A549 (cell line): ENCODE measurements at regions not wholly inside any gene's neighbourhood (a gene's known extent, or its start where the extent isn't known, plus 50 kb on each side); places are given as distances from the start of the nearest gene placed in this dataset.

Experiments used
- ATAC-seq, 2 experiments: fragments of 200-7000 bp in 1 of 2; fragments of >200 bp in 1 of 2; cut with Nextera tagmentation in 1 of 2; cut with Tn5 transposase in 1 of 2; 3 replicates each; pipeline versions ENCODE4 v1.8.0 to v1.9.1; 2018 to 2020; ENCODE audit warnings: mild to moderate bottlenecking in 1 of 2, moderate library complexity in 1 of 2
- CTCF ChIA-PET: fragments of 300-600 bp; sonication (Branson Sonifier 250); formaldehyde crosslinking; extraction: SDS; loops from one replicate; lab custom pipeline; 2021; ENCODE audit warnings: antibody characterized with exemption, inconsistent platforms; lab: Yijun Ruan, JAX
- POLR2A ChIA-PET: fragments of 350-600 bp; formaldehyde crosslinking; extraction: SDS; loops from one replicate; lab custom pipeline; 2021; ENCODE audit warnings: antibody characterized with exemption, inconsistent platforms; lab: Yijun Ruan, JAX
- DNase-seq, 2 experiments: peaks; one replicate each; pipeline versions ENCODE4 v3.0.0 to v3.0.0-alpha.2; 2011 to 2016; ENCODE audit warnings: low read depth in 1 of 2, low spot score in 1 of 2
- FAIRE-seq: peaks from 2 replicates; lab custom pipeline; 2011; peaks lifted over from hg19 to GRCh38; lab: Jason Lieb, UNC
- H3K27ac ChIP-seq, 2 experiments: fragments of >200 bp; sonication (Bioruptor Twin); formaldehyde crosslinking; 3 replicates each; pipeline ENCODE4 v1.5.1; 2016 to 2017
- H3K4me1 ChIP-seq: fragments of >200 bp; sonication (Bioruptor Twin); formaldehyde crosslinking; 3 replicates; pipeline ENCODE4 v1.6.1; 2016
- H3K4me2 ChIP-seq: fragments of >200 bp; sonication (Bioruptor Twin); formaldehyde crosslinking; 3 replicates; pipeline ENCODE4 v1.6.1; 2016
- H3K4me3 ChIP-seq: fragments of >200 bp; sonication (Bioruptor Twin); formaldehyde crosslinking; 3 replicates; pipeline ENCODE4 v1.5.1; 2016
- H3K9me3 ChIP-seq: fragments of >200 bp; sonication (Bioruptor Twin); formaldehyde crosslinking; 3 replicates; pipeline ENCODE4 v1.6.1; 2016
- ATOH8 ChIP-seq: fragments of 250-450 bp; sonication (Bioruptor Pico); IDR thresholded peaks from 2 replicates; pipeline ENCODE4 v1.5.0; 2020; ENCODE audit warnings: low read depth, mild to moderate bottlenecking, moderate library complexity
- BCL3 ChIP-seq: fragments of >200 bp; sonication (Bioruptor Twin); formaldehyde crosslinking; IDR thresholded peaks from 3 replicates; pipeline ENCODE4 v1.6.1; 2016
- BHLHE40 ChIP-seq: IDR thresholded peaks from 2 replicates; pipeline ENCODE4 v1.6.1; 2012; ENCODE audit warnings: low read depth, low read length, inconsistent platforms
- CBX2 ChIP-seq: fragments of 200-600 bp; sonication (generic); IDR thresholded peaks from 2 replicates; pipeline ENCODE4 v1.6.1; 2016; ENCODE audit warnings: low read depth, mild to moderate bottlenecking, borderline replicate concordance
- CEBPB ChIP-seq, 2 experiments: fragments of >200 bp in 1 of 2; sonication (Bioruptor Twin) in 1 of 2; formaldehyde crosslinking in 1 of 2; IDR thresholded peaks; 2 replicates each; pipeline ENCODE4 v1.6.1; 2012 to 2016
- ELK1 ChIP-seq: fragments of 150-350 bp; IDR thresholded peaks from 2 replicates; pipeline ENCODE4 v1.6.1; 2014; ENCODE audit warnings: low read depth, mild to moderate bottlenecking, low read length
- EP300 ChIP-seq, 2 experiments: fragments of >200 bp; sonication (Bioruptor Twin); formaldehyde crosslinking; IDR thresholded peaks; 2 replicates in 1 of 2; 3 replicates in 1 of 2; pipeline ENCODE4 v1.6.1; 2016 to 2017
- FOSL2 ChIP-seq, 2 experiments: fragments of 450-650 bp in 1 of 2; fragments of >200 bp in 1 of 2; sonication (Bioruptor Twin) in 1 of 2; formaldehyde crosslinking; IDR thresholded peaks; 2 replicates each; pipeline versions ENCODE4 v1.5.0 to v1.6.1; 2016 to 2020; ENCODE audit warnings: mild to moderate bottlenecking in 1 of 2, moderate library complexity in 1 of 2
- FOXS1 ChIP-seq: fragments of 250-450 bp; sonication (Bioruptor Pico); IDR thresholded peaks from 2 replicates; pipeline ENCODE4 v1.5.0; 2020; ENCODE audit warnings: mild to moderate bottlenecking, moderate library complexity
- GATA3 ChIP-seq: IDR thresholded peaks from 2 replicates; pipeline ENCODE4 v1.6.1; 2012; ENCODE audit warnings: borderline replicate concordance
- HDAC2 ChIP-seq: fragments of 200-600 bp; sonication (generic); IDR thresholded peaks from 2 replicates; pipeline ENCODE4 v1.6.1; 2016
- HEYL ChIP-seq: fragments of 250-450 bp; sonication (Bioruptor Pico); IDR thresholded peaks from 2 replicates; pipeline ENCODE4 v1.8.0; 2021; ENCODE audit warnings: mild to moderate bottlenecking, moderate library complexity
- JUNB ChIP-seq: fragments of >200 bp; sonication (Bioruptor Twin); formaldehyde crosslinking; IDR thresholded peaks from 2 replicates; pipeline ENCODE4 v1.6.1; 2016
- KDM1A ChIP-seq: fragments of 200-600 bp; sonication (generic); IDR thresholded peaks from 2 replicates; pipeline ENCODE4 v1.6.1; 2016; ENCODE audit warnings: low read depth, mild to moderate bottlenecking
- MAFK ChIP-seq: fragments of 450-650 bp; IDR thresholded peaks from 2 replicates; pipeline ENCODE4 v1.6.1; 2014; ENCODE audit not compliant: partially characterized antibody
- MYC ChIP-seq: IDR thresholded peaks from 2 replicates; pipeline ENCODE4 v1.6.1; 2012; ENCODE audit warnings: mild to moderate bottlenecking, inconsistent platforms, low read length, improper control_type of control experiment, borderline replicate concordance
- PBX3 ChIP-seq: IDR thresholded peaks from 2 replicates; pipeline ENCODE4 v1.6.1; 2012
- PHF8 ChIP-seq: fragments of 200-600 bp; sonication (generic); IDR thresholded peaks from 2 replicates; pipeline ENCODE4 v1.6.1; 2016; ENCODE audit warnings: low read depth, mild to moderate bottlenecking, antibody characterized with exemption, moderate library complexity, borderline replicate concordance
- POLR2A ChIP-seq: IDR thresholded peaks from 2 replicates; pipeline ENCODE4 v1.6.1; 2012; ENCODE audit warnings: mild to moderate bottlenecking, low read length
- POLR2AphosphoS2 ChIP-seq: conservative IDR thresholded peaks from 2 replicates; pipeline ENCODE4 v1.6.1; 2012; ENCODE audit warnings: low read length, improper control_type of control experiment, inconsistent platforms
- RAD21 ChIP-seq, 2 experiments: fragments of >200 bp in 1 of 2; sonication (Bioruptor Twin) in 1 of 2; formaldehyde crosslinking in 1 of 2; IDR thresholded peaks in 1 of 2; conservative IDR thresholded peaks in 1 of 2; 2 replicates in 1 of 2; 3 replicates in 1 of 2; pipeline ENCODE4 v1.6.1; 2012 to 2018; ENCODE audit warnings: inconsistent platforms in 1 of 2
- RARB ChIP-seq: fragments of 250-450 bp; sonication (Bioruptor Pico); IDR thresholded peaks from 2 replicates; pipeline ENCODE4 v1.8.0; 2021; ENCODE audit warnings: mild to moderate bottlenecking, moderate library complexity
- RCOR1 ChIP-seq: fragments of 150-350 bp; IDR thresholded peaks from 2 replicates; pipeline ENCODE4 v1.6.1; 2014; ENCODE audit warnings: antibody characterized with exemption, low read length, low read depth
- REST ChIP-seq: fragments of 200-600 bp; sonication (generic); IDR thresholded peaks from 2 replicates; pipeline ENCODE4 v1.6.1; 2016; ENCODE audit warnings: antibody characterized with exemption, mild to moderate bottlenecking, moderate library complexity
- SMC3 ChIP-seq: fragments of >200 bp; sonication (Bioruptor Twin); formaldehyde crosslinking; IDR thresholded peaks from 3 replicates; pipeline ENCODE4 v1.6.1; 2018; ENCODE audit warnings: inconsistent platforms
- SREBF2 ChIP-seq: fragments of 450-650 bp; IDR thresholded peaks from 2 replicates; pipeline ENCODE4 v1.6.1; 2014; ENCODE audit warnings: mild to moderate bottlenecking, moderate library complexity
- TP53 ChIP-seq: fragments of 250-450 bp; sonication (Bioruptor Pico); IDR thresholded peaks from 2 replicates; pipeline ENCODE4 v1.5.0; 2021; ENCODE audit warnings: mild to moderate bottlenecking, moderate library complexity
- WGBS: methylation state at CpG from one replicate; pipeline ENCODE4 v1.1.6; 2017; ENCODE audit errors: missing lambda C conversion rate; 5-methylcytosine and 5-hydroxymethylcytosine counted together

- POLR2A ChIA-PET = no interaction called here
- TF ChIP-seq FOSL2 (IDR thresholded peaks at IDR 0.05) (no peak), FOSL2 (CRISPR knock-in tag; IDR thresholded peaks at IDR 0.05) (no peak), FOXS1 (CRISPR knock-in tag) (no peak), RCOR1 (no peak), PBX3 (no peak), ATOH8 (CRISPR knock-in tag) (no peak), RARB (no peak), GATA3 (no peak), SREBF2 (no peak), PHF8 (no peak), SMC3 (no peak), JUNB (no peak)
- TF ChIP-seq, all 56 proteins: peak for 0
- no peak overlapping the region for H3K27ac ChIP-seq
- FAIRE-seq (no peak), ATAC-seq (no peak), DNase-seq (no peak)
- no peak overlapping the region for H3K4me2 ChIP-seq
- H3K4me3 ChIP-seq = no peak overlapping the region
- no peaks in the 10 kb centered on the region for H3K9me3 ChIP-seq
- CTCF ChIA-PET = no interaction called here
- 4% methylated on average over 1 of the region's 1 CpG for WGBS
- no peaks in the 10 kb centered on the region for H3K4me1 ChIP-seq
These were observed 368.6 kb downstream of the HNRNPD start for GRCh38 chr4:82005158-82005557.

GRCh38 chr4:81997313-81997712, 376.5 kb downstream of the HNRNPD start:
- H3K4me1 ChIP-seq = no peaks in the 10 kb centered on the region
- CTCF ChIA-PET = no interaction called here
- POLR2A ChIA-PET = no interaction called here
- ATAC-seq (no peak), DNase-seq (no peak)
- H3K27ac ChIP-seq = no peak overlapping the region
- H3K9me3 ChIP-seq = no peaks in the 10 kb centered on the region
- no peak overlapping the region for H3K4me3 ChIP-seq
- no peak overlapping the region for H3K4me2 ChIP-seq
- no peak for TF ChIP-seq MYC
- no peak for TF ChIP-seq CEBPB (IDR thresholded peaks at IDR 0.05)
- TF ChIP-seq ATOH8 (CRISPR knock-in tag) = no peak
- TF ChIP-seq PBX3 = no peak
- TF ChIP-seq BHLHE40 = no peak
- no peak for TF ChIP-seq RCOR1
- TF ChIP-seq RAD21 (conservative IDR thresholded peaks at IDR 0.05 in 1 of 2, IDR thresholded peaks at IDR 0.05 in 1 of 2) = no peak
- no peak for TF ChIP-seq BCL3
- no peak for TF ChIP-seq POLR2A
- no peak for TF ChIP-seq HEYL (CRISPR knock-in tag)
- no peak for TF ChIP-seq JUNB
- no peak for TF ChIP-seq KDM1A
- no peak for TF ChIP-seq EP300 (IDR thresholded peaks at IDR 0.05)
- no peak for TF ChIP-seq HDAC2
- no peak for TF ChIP-seq CBX2
- no peak for TF ChIP-seq POLR2AphosphoS2
- TF ChIP-seq MAFK = no peak
- no peak for TF ChIP-seq REST
- TF ChIP-seq TP53 (CRISPR knock-in tag) = no peak
- no peak for TF ChIP-seq ELK1
- TF ChIP-seq, all 56 proteins: peak for 0
- FAIRE-seq = no peak
- 37% methylated on average over 2 of the region's 2 CpGs for WGBS
